ENCODE measurements at regions not wholly inside any gene's neighbourhood (a gene's known extent, or its start where the extent isn't known, plus 50 kb on each side); places are given as distances from the start of the nearest gene placed in this dataset.
"Not testable (repeated sequence)": the region's sequence is repeated elsewhere in the genome, so short reads cannot be mapped to it uniquely, and the experiment has no call there.

GRCh38 chr2:242089213-242089549, 219.7 kb downstream of the RTP5 start:
- TF ChIP-seq POLR2A (IDR thresholded peaks at IDR 0.05; ENCODE audit: low read length); GATA1 (IDR thresholded peaks at IDR 0.05; ENCODE audit: low read depth, low read length): not testable (repeated sequence)

Data from erythroblast (primary cell).